Stromal cell of bone marrow (primary cell): ENCODE measurements at regions not wholly inside any gene's neighbourhood (a gene's known extent, or its start where the extent isn't known, plus 50 kb on each side); places are given as distances from the start of the nearest gene placed in this dataset.

Experiments
- DNase-seq: peaks from one replicate; pipeline ENCODE4 v3.0.0-alpha.2; 2012; ENCODE audit warnings: low read depth

DNA sequence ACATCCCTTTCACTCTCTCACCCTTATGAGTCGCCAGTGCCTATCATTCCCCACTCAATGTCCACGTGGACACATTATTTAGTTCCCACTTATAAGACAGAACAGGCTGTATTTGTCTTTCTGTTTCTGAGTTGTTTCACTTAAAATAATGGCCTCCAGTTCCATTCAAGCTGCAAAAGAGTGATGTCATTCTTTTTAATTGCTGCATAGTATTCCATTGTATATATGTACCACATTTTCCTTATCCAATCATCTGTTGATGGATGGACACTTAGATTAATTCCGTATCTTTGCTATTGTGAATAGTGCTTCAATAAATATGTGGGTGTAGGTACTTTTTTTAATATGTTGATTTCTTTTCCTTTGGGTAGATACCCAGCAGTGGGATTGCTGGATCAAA, 79.1 kb downstream of the ZNF365 start:
- DNase-seq: no peak

DNA sequence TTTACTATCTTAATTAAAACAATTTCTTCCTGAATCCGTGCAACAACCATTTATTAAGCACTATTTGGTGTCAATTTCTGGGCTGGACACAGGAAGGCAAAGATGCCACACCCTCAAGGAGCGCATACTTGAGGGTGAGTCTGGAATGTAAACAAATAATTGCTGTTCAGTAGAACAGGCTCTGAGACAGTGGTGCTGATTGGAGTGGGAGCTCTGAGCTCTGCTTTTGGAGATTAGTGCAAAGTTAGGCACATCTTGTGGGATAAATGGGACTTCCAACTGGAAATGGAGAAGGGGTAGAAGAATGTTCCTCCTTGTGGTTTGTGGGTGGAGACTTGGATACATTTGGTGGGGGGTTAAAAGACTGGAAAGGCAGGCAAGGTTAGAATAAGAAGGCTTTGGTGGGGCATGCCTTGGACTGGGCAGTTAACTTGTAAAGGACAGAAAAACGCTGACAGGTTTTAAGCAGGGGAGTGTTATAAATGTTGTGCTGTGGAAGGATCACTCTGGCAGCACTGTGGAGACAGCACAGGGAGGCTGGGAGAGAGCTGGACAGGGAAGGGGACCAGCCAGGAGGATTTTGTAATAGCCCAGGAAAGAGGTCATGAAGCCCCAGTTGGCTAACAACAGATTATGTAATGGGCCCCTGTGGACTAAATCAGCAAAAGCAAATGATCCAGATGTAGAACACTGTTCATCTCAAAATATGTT, 80.7 kb downstream of the ZNF365 start:
- DNase-seq: no peak

DNA sequence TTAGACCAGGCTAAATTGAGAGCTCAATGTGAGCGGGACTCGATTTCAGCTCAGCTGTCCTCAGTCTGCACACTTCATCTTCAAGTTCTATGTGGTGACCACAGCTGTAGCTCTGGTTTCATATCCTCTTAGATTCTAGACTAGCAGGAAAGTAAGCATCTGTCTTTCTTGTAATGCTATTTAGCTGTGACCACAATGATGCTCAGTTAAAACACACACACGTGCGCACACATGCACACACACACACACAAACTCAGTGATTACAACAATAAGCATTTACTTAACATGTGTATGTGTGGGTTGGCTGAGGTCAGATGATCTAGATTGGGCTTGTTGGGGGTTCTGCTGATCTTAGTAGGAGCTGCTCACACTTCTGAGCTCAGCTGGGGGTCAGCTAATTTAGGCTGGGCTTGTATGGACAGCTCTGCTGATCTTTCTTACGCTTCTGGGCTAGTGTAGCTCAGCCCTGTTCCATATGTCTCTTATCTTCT, 82.5 kb downstream of the ZNF365 start:
- no peak for DNase-seq

DNA sequence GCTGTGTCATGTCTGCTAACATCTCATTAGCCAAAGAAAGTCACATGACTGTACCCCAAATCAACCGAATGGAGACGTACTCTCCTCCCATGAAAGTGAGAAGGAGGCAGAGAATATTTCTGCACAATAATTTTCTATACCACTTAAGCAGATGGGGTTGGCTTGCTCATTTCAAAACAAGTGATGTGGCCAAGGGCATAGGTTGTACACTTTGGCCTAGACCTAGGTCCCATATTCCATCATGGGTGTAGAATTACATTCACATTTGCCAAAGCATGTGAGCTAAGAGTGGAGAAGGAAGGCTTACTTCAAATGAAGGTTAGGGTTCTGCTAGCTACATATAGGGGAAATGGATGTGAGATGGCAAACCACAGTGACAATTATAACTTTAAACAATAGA, 83.0 kb downstream of the ZNF365 start:
- DNase-seq: no peak

DNA sequence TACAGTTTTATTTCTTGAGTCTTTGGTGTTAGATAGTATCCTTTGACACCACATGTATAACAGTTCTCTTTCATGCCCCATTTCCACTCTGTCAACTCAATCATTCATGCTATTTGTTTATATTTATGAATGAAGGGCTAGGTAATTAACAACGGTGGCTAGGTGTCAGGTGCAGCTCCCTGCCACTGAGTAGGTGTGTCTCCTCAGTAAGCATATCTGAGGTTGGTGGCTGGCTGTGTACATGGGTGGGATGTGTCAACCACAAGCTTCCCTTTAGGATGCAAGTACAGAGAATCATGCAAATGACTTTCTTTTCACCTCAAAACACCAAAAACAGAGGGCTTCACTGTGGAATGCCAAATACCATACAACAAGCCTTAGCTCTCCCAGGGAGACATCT, 83.4 kb downstream of the ZNF365 start:
- no peak for DNase-seq

DNA sequence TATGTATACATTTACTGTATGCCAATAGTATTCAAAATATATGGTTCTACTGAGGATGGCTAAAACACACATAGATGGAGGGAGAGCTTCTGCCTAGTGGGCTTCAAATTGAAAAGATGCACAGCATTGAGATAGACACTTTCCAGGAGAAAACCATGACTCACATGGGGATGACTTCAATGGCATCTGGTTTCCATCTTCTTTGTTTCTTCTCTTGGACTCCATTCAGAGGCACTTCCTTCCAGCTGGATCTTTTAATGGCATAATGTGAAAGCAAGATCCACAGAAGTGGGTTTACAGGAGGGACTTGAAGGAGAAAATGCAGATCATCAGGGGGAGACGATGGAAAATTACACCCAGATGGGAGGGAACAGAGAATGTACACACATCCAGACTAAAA, 84.9 kb downstream of the ZNF365 start:
- peak; percentile 64 for DNase-seq

DNA sequence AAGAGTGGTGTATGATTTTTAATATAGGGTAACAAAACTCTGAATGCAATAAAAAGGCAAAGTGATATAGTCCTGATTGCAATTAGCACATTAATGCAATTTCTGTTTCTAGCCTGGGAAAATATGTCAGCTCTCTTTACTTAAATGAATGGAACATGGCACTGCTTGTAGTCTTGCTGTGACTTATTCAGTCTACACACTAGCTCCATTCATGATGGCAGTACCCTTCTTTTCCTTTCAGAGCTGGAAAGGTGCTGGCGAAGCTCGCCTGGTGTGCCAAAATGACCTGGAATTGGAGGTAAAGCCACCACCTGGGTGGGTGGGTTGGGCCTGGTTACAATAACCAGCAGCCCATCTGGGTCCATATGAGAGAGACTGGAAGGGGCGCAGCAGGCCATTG, 85.3 kb downstream of the ZNF365 start:
- DNase-seq: no peak

DNA sequence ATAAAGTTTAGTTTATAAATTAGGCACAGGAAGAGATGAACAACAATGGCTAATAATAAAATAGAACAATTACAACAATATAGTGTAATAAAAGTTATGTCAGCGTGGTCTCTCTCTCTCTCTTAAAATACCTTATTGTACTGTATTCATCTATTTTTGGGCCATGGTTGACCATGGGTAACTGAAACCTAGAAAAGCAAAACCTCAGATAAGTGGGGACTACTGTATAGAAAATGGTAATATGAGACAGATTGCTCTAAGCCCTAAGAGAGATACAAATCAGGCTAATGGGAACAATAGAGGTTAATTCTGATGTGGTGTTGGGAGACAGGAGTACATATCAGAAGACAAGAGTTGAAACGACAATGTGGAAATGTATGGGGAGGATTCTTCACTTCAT, 86.2 kb downstream of the ZNF365 start:
- no peak for DNase-seq

DNA sequence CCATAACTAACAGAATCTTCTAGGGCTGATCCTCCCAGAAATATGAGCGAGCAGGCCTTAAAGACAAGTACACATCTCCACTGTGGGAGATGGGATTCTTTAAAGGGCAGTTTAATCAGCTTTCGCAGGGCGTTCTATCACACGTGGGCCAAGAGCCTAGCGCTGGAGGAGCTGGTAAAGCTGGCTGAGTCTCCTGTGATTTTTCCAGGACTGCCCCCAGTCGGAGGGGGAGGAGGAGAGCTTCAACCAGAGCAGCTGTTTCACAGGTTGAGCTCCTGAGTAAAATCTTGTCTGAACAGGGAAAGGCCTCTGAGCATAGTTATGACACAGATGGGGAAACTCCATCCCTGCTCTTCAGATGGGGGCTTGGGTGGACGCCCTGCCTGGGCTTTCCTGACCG, 87.0 kb downstream of the ZNF365 start:
- no peak for DNase-seq

DNA sequence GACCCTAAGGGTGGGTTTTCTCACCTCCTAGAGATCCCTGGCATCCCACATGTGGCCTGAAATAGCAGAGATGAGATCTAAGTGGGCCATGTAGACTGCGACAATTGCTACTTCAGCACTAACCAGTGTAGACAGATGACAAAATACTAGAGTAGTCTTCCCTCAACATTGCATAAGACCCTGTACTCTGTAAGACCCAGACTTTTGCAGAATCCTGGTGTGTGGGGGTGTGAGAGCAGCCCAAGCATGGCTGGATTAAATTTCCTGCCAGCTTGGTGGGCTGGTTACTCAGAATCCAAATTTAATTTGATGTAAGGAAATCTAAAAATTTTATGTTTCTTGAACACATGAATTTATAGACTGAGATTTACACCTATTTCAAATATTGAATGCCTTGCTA, 88.3 kb downstream of the ZNF365 start:
- no peak for DNase-seq

DNA sequence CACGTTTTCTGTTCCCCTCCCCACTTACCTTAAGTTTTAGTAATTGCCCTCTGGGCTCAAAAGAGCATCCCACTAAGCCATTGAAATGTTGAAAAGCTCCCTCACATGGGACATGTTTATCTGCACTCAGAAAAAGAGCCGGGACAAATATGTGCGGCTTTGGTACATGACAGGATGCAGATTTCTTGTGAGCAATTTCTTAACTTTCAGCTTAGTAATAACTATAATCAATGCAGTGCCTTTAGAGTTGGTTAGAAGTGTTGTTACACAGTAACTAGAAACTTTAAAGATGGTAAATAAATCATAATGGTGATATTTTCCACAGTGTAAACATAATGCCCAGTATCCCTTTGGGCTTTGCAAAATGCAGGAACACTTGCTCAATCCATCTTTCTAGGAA, 89.2 kb downstream of the ZNF365 start:
- DNase-seq: no peak

DNA sequence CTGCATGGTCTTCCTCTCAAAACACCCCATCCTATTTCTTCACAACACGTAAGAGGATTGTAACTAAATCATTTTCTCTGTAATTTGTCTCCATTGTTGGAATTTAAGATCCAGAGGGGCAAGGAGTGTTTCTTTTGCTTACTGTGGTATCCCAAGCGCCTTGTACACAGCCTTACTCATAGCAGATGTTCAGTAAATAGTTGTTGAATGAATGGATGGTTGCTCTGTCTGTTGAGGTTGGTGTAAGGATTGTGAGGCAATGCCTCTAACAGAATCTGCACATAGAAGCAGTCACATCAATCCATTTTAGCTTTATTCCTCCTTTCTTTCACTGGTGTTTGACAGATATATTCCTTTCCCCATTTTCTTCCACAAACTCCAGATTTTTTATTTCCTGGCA, 90.1 kb downstream of the ZNF365 start:
- DNase-seq: no peak

DNA sequence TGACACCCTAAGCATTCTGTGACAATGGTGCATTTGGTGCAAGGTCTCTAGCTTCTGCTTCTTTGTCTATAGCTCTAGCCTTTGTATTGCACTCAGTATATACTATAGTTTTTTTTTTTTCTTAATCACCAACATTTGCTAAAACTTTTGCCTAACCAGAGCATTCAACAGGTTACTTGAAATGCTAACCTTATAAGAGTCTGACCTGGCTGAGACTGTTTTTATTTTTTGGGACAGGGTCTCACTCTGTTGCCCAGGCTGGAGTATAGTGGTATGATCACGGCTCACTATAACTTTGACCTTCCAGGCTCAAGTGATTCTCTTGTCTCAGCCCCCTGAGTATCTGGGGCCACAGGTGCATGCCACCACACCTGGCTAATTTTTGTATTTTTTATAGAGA, 92.4 kb downstream of the ZNF365 start:
- no peak for DNase-seq

DNA sequence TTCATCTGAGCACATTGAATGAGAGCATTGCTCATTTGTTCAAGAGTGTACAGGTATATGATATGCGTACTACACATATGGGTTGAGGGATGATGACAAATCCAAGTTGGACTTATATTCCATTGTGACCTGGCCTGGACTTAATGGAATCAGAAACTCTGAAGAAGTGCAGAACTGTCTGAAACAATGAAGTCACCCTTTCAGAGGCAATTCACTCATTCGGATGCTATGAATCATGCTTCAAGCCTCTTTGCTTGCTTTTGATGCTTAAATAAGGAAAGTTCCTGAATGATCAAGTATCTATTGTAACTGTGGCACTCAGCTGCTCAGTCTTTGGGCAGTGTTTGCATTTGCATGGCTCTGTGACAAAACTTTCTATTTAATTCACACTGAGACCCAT, 93.4 kb downstream of the ZNF365 start:
- DNase-seq: no peak

DNA sequence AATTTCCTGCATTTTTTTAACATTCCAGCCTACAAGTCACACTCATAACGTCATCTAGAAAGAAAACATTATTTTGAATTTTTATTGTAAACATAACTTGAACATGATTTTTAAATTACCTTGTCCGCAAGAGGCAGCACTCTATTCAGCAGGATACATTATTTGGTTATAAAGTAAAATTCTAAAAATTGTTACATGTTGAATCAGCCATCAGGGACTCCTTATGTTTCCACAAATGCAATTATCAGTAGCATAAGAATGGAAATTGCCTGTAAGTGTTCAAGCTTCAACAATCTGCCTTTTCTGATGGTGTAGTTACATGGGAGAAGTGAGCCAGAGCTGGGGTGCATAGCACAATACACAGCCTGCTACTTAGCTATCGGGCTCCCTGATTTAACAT, 97.5 kb downstream of the ZNF365 start:
- DNase-seq: no peak

DNA sequence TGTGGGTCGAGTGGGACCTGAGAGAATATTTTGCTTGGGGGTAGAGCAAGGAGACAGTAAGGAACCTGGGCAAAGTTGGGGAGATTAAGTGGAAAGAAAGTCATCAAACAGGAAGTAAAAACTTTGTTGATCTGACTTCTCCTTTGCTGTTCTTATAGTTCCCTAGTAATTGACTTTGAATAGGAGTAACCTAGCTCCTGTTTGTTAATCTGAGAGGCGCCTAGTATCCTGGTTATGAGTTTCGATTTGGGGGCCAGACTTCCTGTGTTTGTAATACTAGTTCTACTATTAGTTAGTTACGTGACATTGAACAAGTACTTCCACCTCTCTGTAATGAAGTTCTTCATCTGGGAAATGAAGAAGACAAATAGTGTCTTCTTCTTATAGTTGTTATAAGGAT, 99.1 kb downstream of the ZNF365 start:
- no peak for DNase-seq

DNA sequence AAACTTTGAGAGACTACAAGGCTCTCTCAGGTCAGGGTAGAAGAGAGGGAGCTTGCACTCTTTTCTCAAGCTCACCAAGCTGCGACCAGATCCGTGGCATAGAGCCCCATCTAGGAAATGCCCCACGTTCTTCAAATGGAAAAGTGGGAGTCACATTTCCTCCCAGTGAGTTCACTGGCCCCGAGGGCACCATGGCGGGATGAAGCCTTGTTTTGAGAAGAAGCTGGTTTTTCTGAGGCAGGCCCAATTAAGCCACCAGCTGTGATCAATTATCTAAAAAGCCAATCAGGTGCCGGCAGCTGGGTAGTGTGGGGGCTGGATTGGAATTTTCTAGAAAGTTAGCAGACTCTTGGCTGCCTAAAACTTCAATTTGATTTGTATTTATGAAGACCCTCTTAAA, 101.4 kb downstream of the ZNF365 start:
- no peak for DNase-seq

DNA sequence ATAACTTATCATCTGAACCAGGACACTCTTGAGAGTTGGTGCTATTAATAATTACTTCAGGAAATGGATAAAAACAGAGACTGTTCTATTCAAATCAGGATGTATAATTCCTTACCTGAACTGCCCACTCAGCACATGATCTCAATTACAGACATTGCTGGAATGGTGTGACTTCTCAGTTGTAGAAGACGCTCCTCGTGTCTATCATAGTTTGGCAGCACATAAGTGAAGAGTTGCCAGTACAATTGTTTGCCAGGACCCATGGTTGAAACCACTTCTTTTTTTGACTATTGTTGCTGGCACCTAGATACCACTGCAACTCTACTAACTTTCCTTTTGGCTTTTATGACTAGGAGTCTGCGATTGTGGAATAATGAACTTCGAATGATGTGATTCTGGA, 105.4 kb downstream of the ZNF365 start:
- DNase-seq: no peak

DNA sequence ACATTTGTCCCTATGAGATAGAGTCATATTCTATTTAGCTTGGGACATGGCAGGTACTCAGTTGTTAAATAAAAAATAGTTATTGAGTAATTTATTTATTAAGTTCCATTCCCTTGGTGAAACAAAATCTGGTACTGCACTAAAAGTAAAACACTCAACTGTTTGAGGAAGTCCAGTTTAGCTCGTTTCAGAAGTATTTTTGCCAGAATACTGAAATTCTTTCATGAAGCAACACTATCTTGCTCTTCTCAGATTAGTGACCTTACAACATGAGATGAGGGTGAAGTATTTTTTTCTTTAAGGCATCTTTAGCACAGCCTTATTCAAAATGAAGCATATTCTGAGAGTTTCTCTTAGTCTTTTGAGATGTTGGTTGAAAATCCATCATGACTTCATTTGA, 106.0 kb downstream of the ZNF365 start:
- no peak for DNase-seq

DNA sequence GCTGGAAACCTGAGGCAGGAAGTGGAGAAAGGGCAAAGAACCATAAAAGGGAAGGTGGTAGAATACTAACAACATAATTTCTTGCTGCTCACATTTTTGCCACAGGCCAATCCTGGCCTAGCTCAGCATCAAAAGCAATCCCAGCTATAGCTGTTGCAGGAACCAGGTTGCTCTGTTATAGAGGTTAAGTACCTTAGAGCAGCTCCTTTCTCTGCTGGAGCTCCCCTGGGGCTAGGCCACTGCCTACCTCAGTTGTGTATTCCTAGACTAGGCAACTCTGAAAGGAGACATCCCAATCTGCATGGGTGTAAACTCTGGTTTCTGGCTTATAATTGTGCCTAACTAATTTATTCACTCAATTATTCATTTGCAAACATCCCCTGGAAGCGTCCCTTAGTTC, 108.4 kb downstream of the ZNF365 start:
- no peak for DNase-seq

DNA sequence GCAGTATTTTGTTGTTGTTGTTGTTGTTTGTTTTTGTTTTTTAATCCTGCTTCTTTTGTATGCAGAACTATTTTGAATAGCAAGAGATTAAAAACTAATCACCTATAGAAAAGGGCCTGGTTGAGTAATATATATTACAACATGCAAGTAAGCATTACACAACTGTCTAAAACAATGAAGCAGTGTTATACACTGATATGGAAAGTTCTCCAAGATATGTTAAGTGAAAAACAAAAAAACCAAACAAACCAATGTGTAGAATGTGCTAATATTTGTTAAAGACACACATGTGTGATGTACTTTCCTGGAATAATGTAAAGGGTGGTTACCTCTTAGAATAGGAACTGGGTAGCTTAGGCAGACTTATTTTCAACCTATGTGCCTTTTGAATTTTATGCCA, 117.4 kb downstream of the ZNF365 start:
- DNase-seq: no peak

DNA sequence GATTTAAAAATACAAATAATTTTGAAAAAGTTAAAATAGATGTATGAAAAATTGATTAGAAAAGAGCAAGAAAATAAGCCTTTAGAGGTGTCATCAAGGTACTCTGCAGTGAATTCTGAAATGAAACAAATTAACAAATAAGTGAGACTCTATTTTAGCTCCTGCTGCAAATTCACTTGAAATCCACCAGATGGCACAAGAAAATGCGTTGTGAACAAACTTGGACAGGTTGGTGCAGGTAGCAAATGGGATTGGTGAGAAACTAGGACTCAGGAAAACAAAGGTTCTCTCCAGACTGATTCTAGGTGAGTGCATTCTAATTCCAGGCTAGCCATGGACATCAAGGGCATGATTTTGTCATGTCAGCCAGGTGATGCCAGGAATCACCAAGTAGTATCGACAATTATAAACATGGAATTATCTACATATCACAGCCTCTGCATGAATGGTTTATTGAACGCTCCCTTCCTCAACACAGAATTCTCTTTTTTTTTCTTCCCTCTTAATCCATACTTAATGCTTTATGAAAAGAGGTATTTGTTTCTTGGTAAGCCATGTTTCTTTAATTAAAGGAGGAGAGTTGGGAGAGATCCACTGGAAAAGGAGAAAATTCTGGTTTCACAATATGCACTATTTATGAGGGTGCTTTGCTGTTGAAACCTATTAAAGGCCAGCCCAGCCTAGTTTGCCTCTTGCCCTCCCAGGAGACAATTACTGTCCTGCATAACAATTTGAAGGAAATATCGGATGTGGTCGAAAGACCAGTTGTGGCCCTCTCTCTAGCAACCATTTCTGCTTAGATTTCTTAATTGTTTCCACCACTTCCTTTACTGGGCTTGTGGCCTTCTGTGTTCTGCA, 118.1 kb downstream of the ZNF365 start:
- DNase-seq: peak; percentile 28

DNA sequence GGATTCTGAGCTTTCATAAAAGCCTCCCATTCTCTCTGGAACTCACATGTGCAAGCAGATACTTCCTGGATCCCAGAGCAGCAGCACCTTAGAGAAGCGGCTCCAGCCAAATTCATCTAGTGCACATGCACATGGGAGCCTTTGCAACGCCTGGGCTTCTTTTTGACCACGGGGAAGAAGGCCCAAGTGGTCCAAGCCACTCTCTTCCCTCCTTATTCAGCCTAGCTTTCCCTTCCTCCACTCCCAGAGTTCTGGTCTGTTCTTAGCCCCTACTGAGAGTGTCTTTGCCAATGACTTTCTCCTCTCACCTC, 118.7 kb downstream of the ZNF365 start:
- no peak for DNase-seq

DNA sequence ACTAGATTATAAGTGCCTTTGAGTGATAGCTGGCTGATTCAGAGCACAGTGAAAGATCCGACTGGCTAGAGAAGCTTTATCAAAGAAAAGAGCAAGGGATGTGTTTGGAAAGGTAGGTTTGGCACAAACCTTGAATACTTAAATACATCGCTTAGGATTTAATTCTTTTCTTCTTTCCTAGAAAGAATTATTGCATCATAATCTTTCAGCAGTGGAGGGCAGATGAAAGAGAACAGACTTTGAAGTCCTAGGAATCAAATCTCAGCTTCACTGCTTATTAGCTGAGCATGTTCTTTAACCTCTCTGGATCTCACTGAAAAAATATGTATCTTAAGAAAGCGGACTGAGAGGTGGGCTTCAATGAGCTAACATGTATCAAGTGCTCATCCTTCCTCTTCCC, 122.8 kb downstream of the ZNF365 start:
- DNase-seq: no peak
